ENCODE measurements at regions not wholly inside any gene's neighbourhood (a gene's known extent, or its start where the extent isn't known, plus 50 kb on each side); places are given as distances from the start of the nearest gene placed in this dataset.

GRCh38 chr14:53209370-53209769 is 56.2 kb upstream of the DDHD1 start:
- Histone ChIP-seq H3K9me2 (ENCODE audit: insufficient read depth) (no peaks in the 10 kb centered on the region), H3K4me1 (ENCODE audit: insufficient read depth) (no peaks in the 10 kb centered on the region), H3K27ac (ENCODE audit: low read depth) (no peak overlapping the region), H3F3A (replicated peaks; ENCODE audit: low read depth) (no peaks in the 10 kb centered on the region), H3K79me2 (replicated peaks; ENCODE audit: insufficient read depth) (no peaks in the 10 kb centered on the region), H3K36me3 (ENCODE audit: insufficient read depth) (no peaks in the 10 kb centered on the region), H4K20me1 (replicated peaks; ENCODE audit: insufficient read depth) (no peaks in the 10 kb centered on the region), H2AFZ (no peak overlapping the region), H3K4me3 (no peak overlapping the region), H3K27me3 (ENCODE audit: insufficient read depth) (no peaks in the 10 kb centered on the region), H3K4me2 (no peak overlapping the region)
- Mint-ChIP-seq H3K27ac (no peak overlapping the region), H3K9me3 (no peaks in the 10 kb centered on the region), H3K27me3 (ENCODE audit: insufficient read depth, low read depth, poor library complexity) (peaks cover 5% of the 10 kb centered on the region), H3K36me3 (ENCODE audit: low read depth) (no peaks in the 10 kb centered on the region), H3K4me1 (no peaks in the 10 kb centered on the region), H3K4me3 (no peak overlapping the region)
- DNase-seq (ENCODE audit: low spot score), result no peak
- ATAC-seq, result no peak
- TF ChIP-seq NANOG (IDR thresholded peaks at IDR 0.05; ENCODE audit: borderline replicate concordance) (no peak), JUNB (IDR thresholded peaks at IDR 0.05; ENCODE audit: unreplicated experiment) (no peak), ZNF462 (CRISPR knock-in tag; IDR thresholded peaks at IDR 0.05) (no peak), REST (IDR thresholded peaks at IDR 0.05; ENCODE audit: unreplicated experiment) (no peak), ETS1 (IDR thresholded peaks at IDR 0.05) (no peak), CTCF (conservative IDR thresholded peaks at IDR 0.05; ENCODE audit: low read depth in 2 of 2) (no peak), POLR2AphosphoS5 (IDR thresholded peaks at IDR 0.05; ENCODE audit: low read depth) (no peak), EZH2phosphoT487 (IDR thresholded peaks at IDR 0.05; ENCODE audit: unreplicated experiment) (no peak), CREB1 (CRISPR knock-in tag; IDR thresholded peaks at IDR 0.05; ENCODE audit: low read depth) (no peak), ZNF331 (CRISPR knock-in tag; IDR thresholded peaks at IDR 0.05; ENCODE audit: low read depth) (no peak), EZH2 (IDR thresholded peaks at IDR 0.05; ENCODE audit: low read depth, unreplicated experiment) (no peak), ZNF114 (CRISPR knock-in tag; IDR thresholded peaks at IDR 0.05) (no peak), STAT1 (IDR thresholded peaks at IDR 0.05; ENCODE audit: unreplicated experiment) (no peak)

Data from GM23338 (cell line).